ENCODE measurements at regions not wholly inside any gene's neighbourhood (a gene's known extent, or its start where the extent isn't known, plus 50 kb on each side); places are given as distances from the start of the nearest gene placed in this dataset.

GRCh38 chr5:87777877-87778276 is 365.1 kb upstream of the CCNH start:
- peaks cover 29% of the 10 kb centered on the region for H3K4me1 ChIP-seq (ENCODE audit: insufficient read depth)
- H3K27me3 ChIP-seq (ENCODE audit: insufficient read depth) = no peaks in the 10 kb centered on the region
- Mint-ChIP-seq H3K4me1 (peaks cover 22% of the 10 kb centered on the region), H3K36me3 (ENCODE audit: low read depth) (no peaks in the 10 kb centered on the region), H3K9me3 (no peaks in the 10 kb centered on the region), H3K4me3 (no peak overlapping the region), H3K27ac (no peak overlapping the region), H3K27me3 (ENCODE audit: insufficient read depth, low read depth, poor library complexity) (no peaks in the 10 kb centered on the region)
- TF ChIP-seq ZNF114 (CRISPR knock-in tag; IDR thresholded peaks at IDR 0.05) = no peak
- TF ChIP-seq, protein P1, sequence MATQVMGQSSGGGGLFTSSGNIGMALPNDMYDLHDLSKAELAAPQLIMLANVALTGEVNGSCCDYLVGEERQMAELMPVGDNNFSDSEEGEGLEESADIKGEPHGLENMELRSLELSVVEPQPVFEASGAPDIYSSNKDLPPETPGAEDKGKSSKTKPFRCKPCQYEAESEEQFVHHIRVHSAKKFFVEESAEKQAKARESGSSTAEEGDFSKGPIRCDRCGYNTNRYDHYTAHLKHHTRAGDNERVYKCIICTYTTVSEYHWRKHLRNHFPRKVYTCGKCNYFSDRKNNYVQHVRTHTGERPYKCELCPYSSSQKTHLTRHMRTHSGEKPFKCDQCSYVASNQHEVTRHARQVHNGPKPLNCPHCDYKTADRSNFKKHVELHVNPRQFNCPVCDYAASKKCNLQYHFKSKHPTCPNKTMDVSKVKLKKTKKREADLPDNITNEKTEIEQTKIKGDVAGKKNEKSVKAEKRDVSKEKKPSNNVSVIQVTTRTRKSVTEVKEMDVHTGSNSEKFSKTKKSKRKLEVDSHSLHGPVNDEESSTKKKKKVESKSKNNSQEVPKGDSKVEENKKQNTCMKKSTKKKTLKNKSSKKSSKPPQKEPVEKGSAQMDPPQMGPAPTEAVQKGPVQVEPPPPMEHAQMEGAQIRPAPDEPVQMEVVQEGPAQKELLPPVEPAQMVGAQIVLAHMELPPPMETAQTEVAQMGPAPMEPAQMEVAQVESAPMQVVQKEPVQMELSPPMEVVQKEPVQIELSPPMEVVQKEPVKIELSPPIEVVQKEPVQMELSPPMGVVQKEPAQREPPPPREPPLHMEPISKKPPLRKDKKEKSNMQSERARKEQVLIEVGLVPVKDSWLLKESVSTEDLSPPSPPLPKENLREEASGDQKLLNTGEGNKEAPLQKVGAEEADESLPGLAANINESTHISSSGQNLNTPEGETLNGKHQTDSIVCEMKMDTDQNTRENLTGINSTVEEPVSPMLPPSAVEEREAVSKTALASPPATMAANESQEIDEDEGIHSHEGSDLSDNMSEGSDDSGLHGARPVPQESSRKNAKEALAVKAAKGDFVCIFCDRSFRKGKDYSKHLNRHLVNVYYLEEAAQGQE (IDR thresholded peaks at IDR 0.05; ENCODE audit: unreplicated experiment) = no peak
- TF ChIP-seq EZH2phosphoT487 (IDR thresholded peaks at IDR 0.05; ENCODE audit: unreplicated experiment) = no peak
- TF ChIP-seq, protein P2, sequence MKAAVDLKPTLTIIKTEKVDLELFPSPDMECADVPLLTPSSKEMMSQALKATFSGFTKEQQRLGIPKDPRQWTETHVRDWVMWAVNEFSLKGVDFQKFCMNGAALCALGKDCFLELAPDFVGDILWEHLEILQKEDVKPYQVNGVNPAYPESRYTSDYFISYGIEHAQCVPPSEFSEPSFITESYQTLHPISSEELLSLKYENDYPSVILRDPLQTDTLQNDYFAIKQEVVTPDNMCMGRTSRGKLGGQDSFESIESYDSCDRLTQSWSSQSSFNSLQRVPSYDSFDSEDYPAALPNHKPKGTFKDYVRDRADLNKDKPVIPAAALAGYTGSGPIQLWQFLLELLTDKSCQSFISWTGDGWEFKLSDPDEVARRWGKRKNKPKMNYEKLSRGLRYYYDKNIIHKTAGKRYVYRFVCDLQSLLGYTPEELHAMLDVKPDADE (IDR thresholded peaks at IDR 0.05) = no peak
- no peak for TF ChIP-seq JUNB (IDR thresholded peaks at IDR 0.05; ENCODE audit: unreplicated experiment)
- no peak for TF ChIP-seq EZH2 (IDR thresholded peaks at IDR 0.05; ENCODE audit: low read depth, unreplicated experiment)
- TF ChIP-seq CTCF (conservative IDR thresholded peaks at IDR 0.05; ENCODE audit: low read depth in 2 of 2) = no peak
- no peak overlapping the region for H2AFZ ChIP-seq
- H3K4me2 ChIP-seq = no peak overlapping the region
- no peaks in the 10 kb centered on the region for H3K79me2 ChIP-seq (replicated peaks; ENCODE audit: insufficient read depth)
- no peak for ATAC-seq
- H3K9me2 ChIP-seq (ENCODE audit: insufficient read depth) = no peaks in the 10 kb centered on the region
- H3K27ac ChIP-seq (ENCODE audit: low read depth) = no peak overlapping the region
- DNase-seq (ENCODE audit: low spot score) = no peak
- H4K20me1 ChIP-seq (replicated peaks; ENCODE audit: insufficient read depth) = no peaks in the 10 kb centered on the region
- no peaks in the 10 kb centered on the region for H3K36me3 ChIP-seq (ENCODE audit: insufficient read depth)
- H3K4me3 ChIP-seq = no peak overlapping the region
- no peaks in the 10 kb centered on the region for H3F3A ChIP-seq (replicated peaks; ENCODE audit: low read depth)

DNA sequence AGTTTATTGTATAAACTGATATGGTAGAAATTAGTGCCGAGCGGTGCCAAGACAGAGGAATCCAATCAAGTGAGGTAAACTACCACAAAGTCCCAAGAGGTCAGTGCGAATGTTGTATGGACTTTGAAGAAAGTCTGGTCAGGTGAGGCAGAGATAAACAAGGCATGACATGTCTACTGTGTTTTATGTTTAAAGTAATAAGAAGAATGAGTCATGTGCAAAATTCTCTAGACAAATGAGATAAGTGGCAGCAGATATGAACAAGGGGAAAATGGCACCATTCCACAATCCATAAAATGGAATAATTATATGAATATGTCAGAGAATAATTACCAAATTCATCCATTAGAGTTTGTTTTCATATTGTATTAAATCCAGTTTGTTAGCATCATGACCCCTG is 364.1 kb upstream of the CCNH start:
- H3K27ac Mint-ChIP-seq = no peak overlapping the region
- peaks cover 19% of the 10 kb centered on the region for H3K4me1 Mint-ChIP-seq
- DNase-seq (ENCODE audit: low spot score) (no peak), ATAC-seq (no peak)
- no peaks in the 10 kb centered on the region for H3K9me3 Mint-ChIP-seq
- Histone ChIP-seq H3K9me2 (ENCODE audit: insufficient read depth) (no peaks in the 10 kb centered on the region), H3K4me3 (no peak overlapping the region), H3K4me1 (ENCODE audit: insufficient read depth) (peaks cover 19% of the 10 kb centered on the region), H4K20me1 (replicated peaks; ENCODE audit: insufficient read depth) (no peaks in the 10 kb centered on the region), H3F3A (replicated peaks; ENCODE audit: low read depth) (no peaks in the 10 kb centered on the region), H3K4me2 (no peak overlapping the region), H3K27ac (ENCODE audit: low read depth) (no peak overlapping the region), H3K27me3 (ENCODE audit: insufficient read depth) (no peaks in the 10 kb centered on the region), H2AFZ (no peak overlapping the region), H3K79me2 (replicated peaks; ENCODE audit: insufficient read depth) (no peaks in the 10 kb centered on the region), H3K36me3 (ENCODE audit: insufficient read depth) (no peaks in the 10 kb centered on the region)
- no peak overlapping the region for H3K4me3 Mint-ChIP-seq
- H3K27me3 Mint-ChIP-seq (ENCODE audit: insufficient read depth, low read depth, poor library complexity) = no peaks in the 10 kb centered on the region
- no peaks in the 10 kb centered on the region for H3K36me3 Mint-ChIP-seq (ENCODE audit: low read depth)
- TF ChIP-seq, protein P1 (IDR thresholded peaks at IDR 0.05; ENCODE audit: unreplicated experiment) = no peak
- TF ChIP-seq EZH2phosphoT487 (IDR thresholded peaks at IDR 0.05; ENCODE audit: unreplicated experiment) = no peak
- TF ChIP-seq JUNB (IDR thresholded peaks at IDR 0.05; ENCODE audit: unreplicated experiment) = no peak
- TF ChIP-seq, protein P2 (IDR thresholded peaks at IDR 0.05) = no peak
- no peak for TF ChIP-seq POLR2AphosphoS5 (IDR thresholded peaks at IDR 0.05; ENCODE audit: low read depth)
- TF ChIP-seq CTCF (conservative IDR thresholded peaks at IDR 0.05; ENCODE audit: low read depth in 2 of 2) = no peak
- no peak for TF ChIP-seq NANOG (IDR thresholded peaks at IDR 0.05; ENCODE audit: borderline replicate concordance)
- TF ChIP-seq ZNF331 (CRISPR knock-in tag; IDR thresholded peaks at IDR 0.05; ENCODE audit: low read depth) = no peak
- no peak for TF ChIP-seq ZNF114 (CRISPR knock-in tag; IDR thresholded peaks at IDR 0.05)
- TF ChIP-seq EZH2 (IDR thresholded peaks at IDR 0.05; ENCODE audit: low read depth, unreplicated experiment) = no peak

Measured in GM23338 (cell line).